ENCODE measurements at regions not wholly inside any gene's neighbourhood (a gene's known extent, or its start where the extent isn't known, plus 50 kb on each side); places are given as distances from the start of the nearest gene placed in this dataset.

GRCh38 chr11:128018692-128019091 is 568.7 kb downstream of the ETS1 start:
- TF ChIP-seq CTCF (IDR thresholded peaks at IDR 0.05; ENCODE audit: low read depth, low read length) (no peak), EZH2phosphoT487 (IDR thresholded peaks at IDR 0.05; ENCODE audit: low read depth) (no peak)

All from OCI-LY3 (cell line).